DMS79 treated with DMSO at 0.1 percent for 48 hours (cell line): ENCODE measurements at regions not wholly inside any gene's neighbourhood (a gene's known extent, or its start where the extent isn't known, plus 50 kb on each side); places are given as distances from the start of the nearest gene placed in this dataset.
"Not testable (repeated sequence)": the region's sequence is repeated elsewhere in the genome, so short reads cannot be mapped to it uniquely, and the experiment has no call there.

ENCODE experiments used
- DNase-seq: peaks from one replicate; lab custom pipeline; 2025; lab: John Stamatoyannopoulos, UW

GRCh38 chr7:29649876-29650275, 86.2 kb downstream of the PRR15 start:
- no peak for DNase-seq

GRCh38 chr7:29651477-29651876, 87.8 kb downstream of the PRR15 start:
- DNase-seq: no peak

- no peak for DNase-seq
Measured at GRCh38 chr7:29652556-29652955, 88.9 kb downstream of the PRR15 start.

- DNase-seq: not testable (repeated sequence)
Measured at GRCh38 chr7:29654340-29654739, 90.7 kb downstream of the PRR15 start.

GRCh38 chr7:29657288-29657687, 93.7 kb downstream of the PRR15 start:
- no peak for DNase-seq

GRCh38 chr7:29657856-29658255, 94.2 kb downstream of the PRR15 start:
- DNase-seq: no peak

- not testable (repeated sequence) for DNase-seq
Measured at GRCh38 chr7:29659213-29659612, 95.6 kb downstream of the PRR15 start.

GRCh38 chr7:29662899-29663298, 99.3 kb downstream of the PRR15 start:
- not testable (repeated sequence) for DNase-seq

- not testable (repeated sequence) for DNase-seq
Measured at GRCh38 chr7:29664999-29665398, 101.4 kb downstream of the PRR15 start.

- not testable (repeated sequence) for DNase-seq
Measured at GRCh38 chr7:29667096-29667669, 103.5 kb downstream of the PRR15 start.

GRCh38 chr7:29671286-29671685, 107.7 kb downstream of the PRR15 start:
- not testable (repeated sequence) for DNase-seq

GRCh38 chr7:29673635-29674034, 110.0 kb downstream of the PRR15 start:
- not testable (repeated sequence) for DNase-seq

GRCh38 chr7:29674626-29675025, 111.0 kb downstream of the PRR15 start:
- not testable (repeated sequence) for DNase-seq

GRCh38 chr7:29677254-29677653, 113.6 kb downstream of the PRR15 start:
- DNase-seq: not testable (repeated sequence)

GRCh38 chr7:29679963-29680362, 116.3 kb downstream of the PRR15 start:
- not testable (repeated sequence) for DNase-seq

- not testable (repeated sequence) for DNase-seq
Measured at GRCh38 chr7:29680601-29681000, 117.0 kb downstream of the PRR15 start.

- DNase-seq: not testable (repeated sequence)
Measured at GRCh38 chr7:29684151-29684786, 120.6 kb downstream of the PRR15 start.

- peak; percentile 34 for DNase-seq
Measured at GRCh38 chr7:29684787-29685650, 121.3 kb upstream of the WIPF3 start.

GRCh38 chr7:29685651-29686271, 120.5 kb upstream of the WIPF3 start:
- DNase-seq: peak; percentile 18

- not testable (repeated sequence) for DNase-seq
Measured at GRCh38 chr7:29690510-29690909, 115.8 kb upstream of the WIPF3 start.

- not testable (repeated sequence) for DNase-seq
Measured at GRCh38 chr7:29696402-29696801, 109.9 kb upstream of the WIPF3 start.

- not testable (repeated sequence) for DNase-seq
Measured at GRCh38 chr7:29699723-29700122, 106.6 kb upstream of the WIPF3 start.
